ENCODE measurements at regions not wholly inside any gene's neighbourhood (a gene's known extent, or its start where the extent isn't known, plus 50 kb on each side); places are given as distances from the start of the nearest gene placed in this dataset.

DNA sequence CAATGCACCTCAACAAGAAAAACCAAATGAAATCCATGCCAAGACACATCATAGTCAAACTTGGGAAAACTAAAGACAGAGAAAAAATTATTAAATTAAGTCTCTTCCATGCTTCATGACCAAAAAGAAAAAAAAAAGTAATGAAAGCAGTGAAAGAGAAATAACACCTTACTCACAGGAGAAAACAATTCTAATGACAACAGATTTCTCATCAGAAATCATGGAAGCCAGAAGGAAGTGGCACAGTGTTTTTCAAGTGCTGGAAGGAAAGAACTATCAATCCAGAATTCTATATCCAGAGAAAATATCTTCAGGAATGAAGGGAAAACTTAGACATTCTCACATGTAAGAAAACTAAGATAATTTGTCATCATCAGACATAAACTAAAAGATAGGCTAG lies 71.1 kb upstream of the NUDT4 start:
- H3K27me3 ChIP-seq (ENCODE audit: low read length), result no peaks in the 10 kb centered on the region
- no peak overlapping the region for H3K9ac ChIP-seq (ENCODE audit: low read length)
- H4K20me1 ChIP-seq (ENCODE audit: low read depth, low read length), result no peaks in the 10 kb centered on the region
- TF ChIP-seq EZH2phosphoT487 (conservative IDR thresholded peaks at IDR 0.05; ENCODE audit: low read length), result no peak
- TF ChIP-seq, protein P1, sequence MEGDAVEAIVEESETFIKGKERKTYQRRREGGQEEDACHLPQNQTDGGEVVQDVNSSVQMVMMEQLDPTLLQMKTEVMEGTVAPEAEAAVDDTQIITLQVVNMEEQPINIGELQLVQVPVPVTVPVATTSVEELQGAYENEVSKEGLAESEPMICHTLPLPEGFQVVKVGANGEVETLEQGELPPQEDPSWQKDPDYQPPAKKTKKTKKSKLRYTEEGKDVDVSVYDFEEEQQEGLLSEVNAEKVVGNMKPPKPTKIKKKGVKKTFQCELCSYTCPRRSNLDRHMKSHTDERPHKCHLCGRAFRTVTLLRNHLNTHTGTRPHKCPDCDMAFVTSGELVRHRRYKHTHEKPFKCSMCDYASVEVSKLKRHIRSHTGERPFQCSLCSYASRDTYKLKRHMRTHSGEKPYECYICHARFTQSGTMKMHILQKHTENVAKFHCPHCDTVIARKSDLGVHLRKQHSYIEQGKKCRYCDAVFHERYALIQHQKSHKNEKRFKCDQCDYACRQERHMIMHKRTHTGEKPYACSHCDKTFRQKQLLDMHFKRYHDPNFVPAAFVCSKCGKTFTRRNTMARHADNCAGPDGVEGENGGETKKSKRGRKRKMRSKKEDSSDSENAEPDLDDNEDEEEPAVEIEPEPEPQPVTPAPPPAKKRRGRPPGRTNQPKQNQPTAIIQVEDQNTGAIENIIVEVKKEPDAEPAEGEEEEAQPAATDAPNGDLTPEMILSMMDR (IDR thresholded peaks at IDR 0.05; ENCODE audit: insufficient read depth, low read length, poor library complexity, severe bottlenecking), result no peak
- no peak overlapping the region for H2AFZ ChIP-seq (ENCODE audit: low read depth, low read length, severe bottlenecking)
- H3K27ac ChIP-seq (ENCODE audit: low read depth, low read length), result no peak overlapping the region
- H3K79me2 ChIP-seq (ENCODE audit: insufficient read depth, low read length), result no peaks in the 10 kb centered on the region
- H3K4me2 ChIP-seq (ENCODE audit: low read depth, low read length, poor library complexity, severe bottlenecking), result no peak overlapping the region
- no peaks in the 10 kb centered on the region for H3K36me3 ChIP-seq (ENCODE audit: low read length)
- H3F3A ChIP-seq (ENCODE audit: insufficient read depth), result no peaks in the 10 kb centered on the region
- no peaks in the 10 kb centered on the region for H3K9me3 ChIP-seq (ENCODE audit: insufficient read depth, low read length)
- no peaks in the 10 kb centered on the region for H3K9me2 ChIP-seq (replicated peaks; ENCODE audit: insufficient read depth, low read length)
- no peak overlapping the region for H3K4me3 ChIP-seq (ENCODE audit: insufficient read depth, low read length, poor library complexity, severe bottlenecking)

DNA sequence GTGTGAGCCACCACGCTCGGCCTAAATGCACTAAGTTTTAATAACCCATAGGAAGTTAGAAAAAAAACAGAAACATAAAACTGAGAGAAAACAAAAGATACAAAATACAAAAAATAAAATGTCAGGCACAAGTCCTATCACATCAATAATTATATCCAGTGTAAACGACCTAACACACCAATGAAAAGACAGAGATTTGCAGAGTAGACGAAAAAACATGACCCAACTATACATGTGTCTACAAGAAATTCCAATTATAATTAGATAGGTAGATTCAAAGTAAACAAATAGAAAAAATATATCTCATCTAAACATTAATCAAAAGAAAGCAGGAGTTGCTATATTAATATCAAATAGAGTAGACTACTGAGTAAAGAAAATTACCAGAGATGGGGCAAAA lies 69.4 kb upstream of the NUDT4 start:
- Histone ChIP-seq H2AFZ (ENCODE audit: low read depth, low read length, severe bottlenecking) (no peak overlapping the region), H3K27me3 (ENCODE audit: low read length) (no peaks in the 10 kb centered on the region), H3K4me2 (ENCODE audit: low read depth, low read length, poor library complexity, severe bottlenecking) (no peak overlapping the region), H3F3A (ENCODE audit: insufficient read depth) (no peaks in the 10 kb centered on the region), H3K9me3 (ENCODE audit: insufficient read depth, low read length) (no peaks in the 10 kb centered on the region), H4K20me1 (ENCODE audit: low read depth, low read length) (no peaks in the 10 kb centered on the region), H3K4me3 (ENCODE audit: insufficient read depth, low read length, poor library complexity, severe bottlenecking) (no peak overlapping the region), H3K9ac (ENCODE audit: low read length) (no peak overlapping the region), H3K27ac (ENCODE audit: low read depth, low read length) (no peak overlapping the region), H3K36me3 (ENCODE audit: low read length) (no peaks in the 10 kb centered on the region), H3K79me2 (ENCODE audit: insufficient read depth, low read length) (no peaks in the 10 kb centered on the region), H3K9me2 (replicated peaks; ENCODE audit: insufficient read depth, low read length) (no peaks in the 10 kb centered on the region)
- TF ChIP-seq EZH2phosphoT487 (conservative IDR thresholded peaks at IDR 0.05; ENCODE audit: low read length), result no peak
- TF ChIP-seq, protein P1 (IDR thresholded peaks at IDR 0.05; ENCODE audit: insufficient read depth, low read length, poor library complexity, severe bottlenecking), result no peak

DNA sequence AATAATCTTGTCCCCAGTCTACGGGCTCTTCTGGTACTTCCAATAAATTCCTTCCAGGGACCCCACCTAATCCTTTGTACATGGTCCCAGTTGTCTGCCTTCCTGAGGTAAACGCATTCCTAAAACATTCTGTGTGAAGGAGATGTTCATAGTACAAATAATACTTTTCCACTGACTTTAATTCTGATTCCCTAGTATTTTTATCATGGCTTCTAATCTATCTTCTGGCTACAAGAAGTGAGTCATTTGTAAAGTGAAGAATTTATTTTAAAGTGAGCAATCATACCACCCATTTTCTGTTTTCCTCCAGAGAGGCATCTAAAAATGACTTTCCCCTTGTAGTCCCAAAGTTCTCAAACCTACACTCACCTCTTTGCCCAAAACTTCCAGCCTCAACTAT lies 65.9 kb upstream of the NUDT4 start:
- H3K4me2 ChIP-seq (ENCODE audit: low read depth, low read length, poor library complexity, severe bottlenecking), result no peak overlapping the region
- TF ChIP-seq EZH2phosphoT487 (conservative IDR thresholded peaks at IDR 0.05; ENCODE audit: low read length), result no peak
- TF ChIP-seq, protein P1 (IDR thresholded peaks at IDR 0.05; ENCODE audit: insufficient read depth, low read length, poor library complexity, severe bottlenecking), result no peak
- no peak overlapping the region for H3K9ac ChIP-seq (ENCODE audit: low read length)
- H3F3A ChIP-seq (ENCODE audit: insufficient read depth), result no peaks in the 10 kb centered on the region
- no peaks in the 10 kb centered on the region for H3K9me2 ChIP-seq (replicated peaks; ENCODE audit: insufficient read depth, low read length)
- no peak overlapping the region for H3K27ac ChIP-seq (ENCODE audit: low read depth, low read length)
- no peak overlapping the region for H3K4me3 ChIP-seq (ENCODE audit: insufficient read depth, low read length, poor library complexity, severe bottlenecking)
- no peaks in the 10 kb centered on the region for H4K20me1 ChIP-seq (ENCODE audit: low read depth, low read length)
- H3K9me3 ChIP-seq (ENCODE audit: insufficient read depth, low read length), result no peaks in the 10 kb centered on the region
- no peaks in the 10 kb centered on the region for H3K79me2 ChIP-seq (ENCODE audit: insufficient read depth, low read length)
- H3K36me3 ChIP-seq (ENCODE audit: low read length), result no peaks in the 10 kb centered on the region
- H3K27me3 ChIP-seq (ENCODE audit: low read length), result no peaks in the 10 kb centered on the region
- no peak overlapping the region for H2AFZ ChIP-seq (ENCODE audit: low read depth, low read length, severe bottlenecking)

DNA sequence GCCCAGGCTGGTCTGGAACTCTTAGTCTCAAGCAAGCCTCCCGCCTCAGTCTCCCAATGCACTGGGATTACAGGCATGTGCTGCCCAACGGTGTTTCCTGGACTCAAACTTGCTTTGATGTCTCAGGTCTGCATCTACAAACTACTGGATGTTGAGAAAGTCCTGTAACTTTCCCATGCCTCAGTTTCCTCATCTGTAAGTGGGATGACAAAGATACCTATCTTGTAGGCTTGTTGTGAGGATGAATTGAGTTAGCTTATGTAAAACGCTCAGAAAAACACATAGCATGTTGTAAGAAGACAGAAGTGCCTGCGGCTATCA lies 63.6 kb upstream of the NUDT4 start:
- H3K79me2 ChIP-seq (ENCODE audit: insufficient read depth, low read length), result no peaks in the 10 kb centered on the region
- no peak overlapping the region for H3K4me3 ChIP-seq (ENCODE audit: insufficient read depth, low read length, poor library complexity, severe bottlenecking)
- no peaks in the 10 kb centered on the region for H3K9me2 ChIP-seq (replicated peaks; ENCODE audit: insufficient read depth, low read length)
- H4K20me1 ChIP-seq (ENCODE audit: low read depth, low read length), result no peaks in the 10 kb centered on the region
- H3K27me3 ChIP-seq (ENCODE audit: low read length), result no peaks in the 10 kb centered on the region
- no peak overlapping the region for H3K27ac ChIP-seq (ENCODE audit: low read depth, low read length)
- no peak for TF ChIP-seq EZH2phosphoT487 (conservative IDR thresholded peaks at IDR 0.05; ENCODE audit: low read length)
- TF ChIP-seq, protein P1 (IDR thresholded peaks at IDR 0.05; ENCODE audit: insufficient read depth, low read length, poor library complexity, severe bottlenecking), result no peak
- no peak overlapping the region for H2AFZ ChIP-seq (ENCODE audit: low read depth, low read length, severe bottlenecking)
- H3K9me3 ChIP-seq (ENCODE audit: insufficient read depth, low read length), result no peaks in the 10 kb centered on the region
- H3F3A ChIP-seq (ENCODE audit: insufficient read depth), result no peaks in the 10 kb centered on the region
- H3K9ac ChIP-seq (ENCODE audit: low read length), result no peak overlapping the region
- H3K36me3 ChIP-seq (ENCODE audit: low read length), result no peaks in the 10 kb centered on the region
- H3K4me2 ChIP-seq (ENCODE audit: low read depth, low read length, poor library complexity, severe bottlenecking), result no peak overlapping the region

Measured in SU-DHL-6 (cell line).